ENCODE measurements at regions not wholly inside any gene's neighbourhood (a gene's known extent, or its start where the extent isn't known, plus 50 kb on each side); places are given as distances from the start of the nearest gene placed in this dataset.

GRCh38 chr12:33718631-33719030 lies 279.0 kb upstream of the SYT10 start (continued):
- TF ChIP-seq POLR2AphosphoS5 (IDR thresholded peaks at IDR 0.05; ENCODE audit: low read depth) (no peak), CTCF (conservative IDR thresholded peaks at IDR 0.05; ENCODE audit: low read depth in 2 of 2) (no peak), STAT1 (IDR thresholded peaks at IDR 0.05; ENCODE audit: unreplicated experiment) (no peak), CREB1 (CRISPR knock-in tag; IDR thresholded peaks at IDR 0.05; ENCODE audit: low read depth) (no peak)

GRCh38 chr12:33721561-33721960 lies 281.9 kb upstream of the SYT10 start:
- no peaks in the 10 kb centered on the region for H3K79me2 ChIP-seq (replicated peaks; ENCODE audit: insufficient read depth)
- ATAC-seq = no peak
- no peaks in the 10 kb centered on the region; the same call in 1 of the 2 replicates for H3K9me2 ChIP-seq (ENCODE audit: insufficient read depth)
- TF ChIP-seq STAT1 (IDR thresholded peaks at IDR 0.05; ENCODE audit: unreplicated experiment) = no peak
- no peak for TF ChIP-seq ETS1 (IDR thresholded peaks at IDR 0.05)
- TF ChIP-seq ZNF462 (CRISPR knock-in tag; IDR thresholded peaks at IDR 0.05) = no peak
- TF ChIP-seq POLR2AphosphoS5 (IDR thresholded peaks at IDR 0.05; ENCODE audit: low read depth) = no peak
- TF ChIP-seq JUNB (IDR thresholded peaks at IDR 0.05; ENCODE audit: unreplicated experiment) = no peak
- TF ChIP-seq NANOG (IDR thresholded peaks at IDR 0.05; ENCODE audit: borderline replicate concordance) = no peak
- no peak for TF ChIP-seq ZNF331 (CRISPR knock-in tag; IDR thresholded peaks at IDR 0.05; ENCODE audit: low read depth)
- TF ChIP-seq CREB1 (CRISPR knock-in tag; IDR thresholded peaks at IDR 0.05; ENCODE audit: low read depth) = no peak
- no peak for DNase-seq (ENCODE audit: low spot score)
- no peaks in the 10 kb centered on the region for H3F3A ChIP-seq (replicated peaks; ENCODE audit: low read depth)
- H3K27ac ChIP-seq (ENCODE audit: low read depth) = no peak overlapping the region
- H3K36me3 Mint-ChIP-seq (ENCODE audit: low read depth) = no peaks in the 10 kb centered on the region; the same call in 2 of the 3 replicates
- peaks cover 1% of the 10 kb centered on the region for H3K27me3 Mint-ChIP-seq (ENCODE audit: insufficient read depth, low read depth, poor library complexity)
- H4K20me1 ChIP-seq (replicated peaks; ENCODE audit: insufficient read depth) = no peaks in the 10 kb centered on the region
- H3K4me3 ChIP-seq = no peak overlapping the region
- no peaks in the 10 kb centered on the region for H3K4me1 Mint-ChIP-seq
- no peak overlapping the region for H3K27ac Mint-ChIP-seq
- H3K4me1 ChIP-seq (ENCODE audit: insufficient read depth) = no peaks in the 10 kb centered on the region
- H3K4me2 ChIP-seq = no peak overlapping the region
- no peak overlapping the region for H3K4me3 Mint-ChIP-seq
- no peaks in the 10 kb centered on the region for H3K27me3 ChIP-seq (ENCODE audit: insufficient read depth)
- H2AFZ ChIP-seq = no peak overlapping the region
- no peaks in the 10 kb centered on the region; the same call in 1 of the 2 replicates for H3K36me3 ChIP-seq (ENCODE audit: insufficient read depth)
- peaks cover 4% of the 10 kb centered on the region; the same call in 1 of the 3 replicates for H3K9me3 Mint-ChIP-seq
